Activated naive CD4-positive, alpha-beta T cell treated with anti-CD3 and anti-CD28 coated beads, Interleukin-2, amount 50 U/mL, for 72 hours (primary cell): ENCODE measurements at regions not wholly inside any gene's neighbourhood (a gene's known extent, or its start where the extent isn't known, plus 50 kb on each side); places are given as distances from the start of the nearest gene placed in this dataset.

ENCODE experiments used
- ATAC-seq, 2 donors: fragments of 150-1000 bp; cut with Tn5 transposase; 2 replicates each; pipeline ENCODE4 v1.10.0; 2021; ENCODE audit warnings: mild to moderate bottlenecking in 2 of 2, moderate library complexity in 2 of 2
- DNase-seq, 2 donors: peaks; one replicate each; pipeline ENCODE4 v3.0.0; 2021 to 2022; ENCODE audit warnings: low spot score in 2 of 2
- H3K27ac Mint-ChIP-seq, 2 donors: one replicate each; pipeline ENCODE4 v1.8.0; 2022; ENCODE audit warnings: mild to moderate bottlenecking in 2 of 2, mixed read lengths in 2 of 2
- H3K36me3 Mint-ChIP-seq, 2 donors: one replicate each; pipeline ENCODE4 v1.8.0; 2022; ENCODE audit warnings: mixed read lengths in 2 of 2
- H3K9me3 Mint-ChIP-seq, 2 donors: one replicate each; pipeline ENCODE4 v1.8.0; 2022; ENCODE audit warnings: mixed read lengths in 2 of 2

GRCh38 chr10:36163827-36164226 lies 521.7 kb upstream of the FZD8 start:
- H3K36me3 Mint-ChIP-seq, result no peaks in the 10 kb centered on the region
- no peak for DNase-seq
- no peak for ATAC-seq

GRCh38 chr10:36157486-36157885 lies 515.4 kb upstream of the FZD8 start:
- ATAC-seq, result no peak
- no peak for DNase-seq
- no peak overlapping the region for H3K27ac Mint-ChIP-seq
- peaks cover 0 to 5% of the 10 kb centered on the region in 2 donors for H3K9me3 Mint-ChIP-seq
- no peaks in the 10 kb centered on the region for H3K36me3 Mint-ChIP-seq

More at GRCh38 chr10:36163827-36164226, 521.7 kb upstream of the FZD8 start:
- H3K27ac Mint-ChIP-seq, result no peak overlapping the region
- peaks cover 10 to 14% of the 10 kb centered on the region in 2 donors for H3K9me3 Mint-ChIP-seq

- no peak overlapping the region for H3K27ac Mint-ChIP-seq
These were observed 506.1 kb upstream of the FZD8 start for GRCh38 chr10:36148207-36148606.

GRCh38 chr10:36147529-36147928 lies 505.4 kb upstream of the FZD8 start:
- no peaks in the 10 kb centered on the region for H3K36me3 Mint-ChIP-seq
- no peak for ATAC-seq
- H3K9me3 Mint-ChIP-seq, result peaks cover 8 to 17% of the 10 kb centered on the region in 2 donors
- DNase-seq, result no peak
- no peak overlapping the region for H3K27ac Mint-ChIP-seq

More at GRCh38 chr10:36148207-36148606, 506.1 kb upstream of the FZD8 start:
- Mint-ChIP-seq H3K36me3 (no peaks in the 10 kb centered on the region), H3K9me3 (peaks cover 8 to 17% of the 10 kb centered on the region in 2 donors)
- ATAC-seq, result no peak
- DNase-seq, result no peak

GRCh38 chr10:36141856-36142560 lies 499.9 kb upstream of the FZD8 start:
- ATAC-seq, result no peak
- no peak for DNase-seq
- peaks cover 0 to 2% of the 10 kb centered on the region in 2 donors for H3K36me3 Mint-ChIP-seq
- peaks cover 6 to 14% of the 10 kb centered on the region in 2 donors for H3K9me3 Mint-ChIP-seq
- no peak overlapping the region for H3K27ac Mint-ChIP-seq

- Mint-ChIP-seq H3K36me3 (no peaks in the 10 kb centered on the region), H3K27ac (no peak overlapping the region), H3K9me3 (peaks cover 0 to 14% of the 10 kb centered on the region in 2 donors)
- DNase-seq (no peak), ATAC-seq (no peak)
These were observed 487.0 kb upstream of the FZD8 start for GRCh38 chr10:36129051-36129450.

- Mint-ChIP-seq H3K36me3 (no peaks in the 10 kb centered on the region), H3K27ac (no peak overlapping the region), H3K9me3 (peaks cover 4 to 17% of the 10 kb centered on the region in 2 donors)
- no peak for ATAC-seq
- no peak for DNase-seq
These were observed 484.0 kb upstream of the FZD8 start for GRCh38 chr10:36126076-36126475.

GRCh38 chr10:36119455-36119854 lies 477.4 kb upstream of the FZD8 start:
- DNase-seq (no peak), ATAC-seq (no peak)
- no peaks in the 10 kb centered on the region for H3K36me3 Mint-ChIP-seq

GRCh38 chr10:36118314-36118713 lies 476.2 kb upstream of the FZD8 start:
- H3K9me3 Mint-ChIP-seq, result peaks cover 10 to 17% of the 10 kb centered on the region in 2 donors

More at GRCh38 chr10:36119455-36119854, 477.4 kb upstream of the FZD8 start:
- peaks cover 13 to 17% of the 10 kb centered on the region in 2 donors for H3K9me3 Mint-ChIP-seq
- no peak overlapping the region for H3K27ac Mint-ChIP-seq

GRCh38 chr10:36117890-36118289 lies 475.8 kb upstream of the FZD8 start:
- ATAC-seq, result no peak

More at GRCh38 chr10:36118314-36118713, 476.2 kb upstream of the FZD8 start:
- Mint-ChIP-seq H3K27ac (no peak overlapping the region), H3K36me3 (no peaks in the 10 kb centered on the region)
- DNase-seq (no peak), ATAC-seq (no peak)

GRCh38 chr10:36117231-36117630 lies 475.1 kb upstream of the FZD8 start:
- no peak for DNase-seq
- Mint-ChIP-seq H3K36me3 (no peaks in the 10 kb centered on the region), H3K9me3 (peaks cover 7 to 16% of the 10 kb centered on the region in 2 donors), H3K27ac (no peak overlapping the region)
- ATAC-seq, result no peak

More at GRCh38 chr10:36117890-36118289, 475.8 kb upstream of the FZD8 start:
- no peak for DNase-seq
- H3K36me3 Mint-ChIP-seq, result no peaks in the 10 kb centered on the region
- peaks cover 10 to 15% of the 10 kb centered on the region in 2 donors for H3K9me3 Mint-ChIP-seq
- no peak overlapping the region for H3K27ac Mint-ChIP-seq

GRCh38 chr10:36116731-36117130 lies 474.6 kb upstream of the FZD8 start:
- H3K36me3 Mint-ChIP-seq, result no peaks in the 10 kb centered on the region
- ATAC-seq, result no peak

GRCh38 chr10:36116040-36116439 lies 473.9 kb upstream of the FZD8 start:
- Mint-ChIP-seq H3K36me3 (no peaks in the 10 kb centered on the region), H3K9me3 (peaks cover 10 to 18% of the 10 kb centered on the region in 2 donors), H3K27ac (no peak overlapping the region)
- no peak for DNase-seq
- no peak for ATAC-seq

More at GRCh38 chr10:36116731-36117130, 474.6 kb upstream of the FZD8 start:
- Mint-ChIP-seq H3K27ac (no peak overlapping the region), H3K9me3 (peaks cover 10 to 18% of the 10 kb centered on the region in 2 donors)
- DNase-seq, result no peak

- no peak for DNase-seq
- Mint-ChIP-seq H3K36me3 (no peaks in the 10 kb centered on the region), H3K27ac (no peak overlapping the region), H3K9me3 (peaks cover 10 to 18% of the 10 kb centered on the region in 2 donors)
- no peak for ATAC-seq
These were observed 473.3 kb upstream of the FZD8 start for GRCh38 chr10:36115364-36115763.

GRCh38 chr10:36114913-36115312 lies 472.8 kb upstream of the FZD8 start:
- ATAC-seq (no peak), DNase-seq (no peak)
- H3K9me3 Mint-ChIP-seq, result peaks cover 10 to 18% of the 10 kb centered on the region in 2 donors
- H3K27ac Mint-ChIP-seq, result no peak overlapping the region
- no peaks in the 10 kb centered on the region for H3K36me3 Mint-ChIP-seq

- ATAC-seq (no peak), DNase-seq (no peak)
- H3K27ac Mint-ChIP-seq, result no peak overlapping the region
- no peaks in the 10 kb centered on the region for H3K36me3 Mint-ChIP-seq
- H3K9me3 Mint-ChIP-seq, result peaks cover 10 to 18% of the 10 kb centered on the region in 2 donors
These were observed 472.0 kb upstream of the FZD8 start for GRCh38 chr10:36114141-36114540.

- ATAC-seq (no peak), DNase-seq (no peak)
- H3K27ac Mint-ChIP-seq, result no peak overlapping the region
- H3K36me3 Mint-ChIP-seq, result no peaks in the 10 kb centered on the region
- peaks cover 9 to 14% of the 10 kb centered on the region in 2 donors for H3K9me3 Mint-ChIP-seq
These were observed 469.6 kb upstream of the FZD8 start for GRCh38 chr10:36111676-36112075.

- Mint-ChIP-seq H3K36me3 (no peaks in the 10 kb centered on the region), H3K27ac (no peak overlapping the region), H3K9me3 (peaks cover 9 to 14% of the 10 kb centered on the region in 2 donors)
- no peak for DNase-seq
- no peak for ATAC-seq
These were observed 468.0 kb upstream of the FZD8 start for GRCh38 chr10:36110097-36110496.
